ENCODE measurements at regions not wholly inside any gene's neighbourhood (a gene's known extent, or its start where the extent isn't known, plus 50 kb on each side); places are given as distances from the start of the nearest gene placed in this dataset.

- dilution Hi-C loops (cut with HindIII; ENCODE audit: low sequenced_read_pairs, unreplicated experiment) (no loop called here), intact Hi-C loops (cut with micrococcal nuclease) (no loop called here)
- POLR2A ChIA-PET (ENCODE audit: unreplicated experiment), result no interaction called here
These were observed 109.2 kb upstream of the FUT8 start for GRCh38 chr14:65303190-65303898.

More at GRCh38 chr14:65303190-65303898, 109.2 kb upstream of the FUT8 start:
- TF ChIP-seq USF2 (IDR thresholded peaks at IDR 0.05; ENCODE audit: low read depth, low read length), result no peak
- no peak for TF ChIP-seq FOS (IDR thresholded peaks at IDR 0.05; ENCODE audit: low read depth, low read length)
- no peak for TF ChIP-seq BHLHE40 (IDR thresholded peaks at IDR 0.05; ENCODE audit: low read depth, low read length)
- TF ChIP-seq MAFK (IDR thresholded peaks at IDR 0.05; ENCODE audit: low read depth, low read length), result no peak
- no peak for TF ChIP-seq SMC3 (IDR thresholded peaks at IDR 0.05; ENCODE audit: low read depth, low read length)
- no peak for TF ChIP-seq RCOR1 (IDR thresholded peaks at IDR 0.05; ENCODE audit: insufficient replicate concordance, low read length)
- no peaks in the 10 kb centered on the region for H4K20me1 ChIP-seq (ENCODE audit: insufficient read depth, low read length)
- H3K9ac ChIP-seq (ENCODE audit: low read depth, low read length), result no peak overlapping the region
- H2BK15ac ChIP-seq (ENCODE audit: low read depth, low read length), result no peak overlapping the region
- H2AK5ac ChIP-seq (ENCODE audit: low read depth, low read length), result no peak overlapping the region
- peak overlapping the region; percentile 78; the same call in 1 of the 2 replicates for H3K4ac ChIP-seq (ENCODE audit: low read depth, low read length)
- no peaks in the 10 kb centered on the region for H3K9me1 ChIP-seq (ENCODE audit: insufficient read depth, low read length)
- H4K5ac ChIP-seq (ENCODE audit: low read depth, low read length), result no peak overlapping the region
- H2AK9ac ChIP-seq (replicated peaks; ENCODE audit: low read depth, low read length, poor library complexity), result no peak overlapping the region
- H2BK5ac ChIP-seq (ENCODE audit: low read depth, low read length, poor library complexity, severe bottlenecking), result no peak overlapping the region
- no peak overlapping the region for H3K4me3 ChIP-seq (ENCODE audit: insufficient read depth, low read depth, low read length)
- H3K4me2 ChIP-seq (ENCODE audit: low read depth, low read length), result no peak overlapping the region
- peak overlapping the region; percentile 8; the same call in 1 of the 2 replicates for H2BK20ac ChIP-seq (ENCODE audit: low read depth, low read length)
- H4K91ac ChIP-seq (ENCODE audit: insufficient read depth, low read depth, low read length), result no peak overlapping the region
- ATAC-seq (ENCODE audit: low read depth) (peak; percentile 70), DNase-seq (peak; percentile 37)
- no peak overlapping the region for H3K27ac ChIP-seq (ENCODE audit: insufficient read depth, low read length)
- peak overlapping the region; percentile 78 for H2AFZ ChIP-seq (replicated peaks; ENCODE audit: low read length, poor library complexity)
- H3K56ac ChIP-seq (ENCODE audit: extremely low read depth, insufficient read depth, low read length), result no peak overlapping the region
- no TSS peak for BruUV-seq (replicated peaks)
- H2BK120ac ChIP-seq (ENCODE audit: low read depth, low read length), result peak overlapping the region; percentile 42; the same call in 1 of the 2 replicates
- no peaks in the 10 kb centered on the region for H3K36me3 ChIP-seq (ENCODE audit: control insufficient read depth, insufficient read depth, low read length)
- no peaks in the 10 kb centered on the region for H3K79me1 ChIP-seq (ENCODE audit: low read depth in 1 of 2, low read length in 2 of 2)
- no peaks in the 10 kb centered on the region for H3K27me3 ChIP-seq (ENCODE audit: control insufficient read depth, insufficient read depth, low read length)
- H3K4me1 ChIP-seq (ENCODE audit: control insufficient read depth, insufficient read depth, low read length), result peaks cover 3% of the 10 kb centered on the region; the same call in 1 of the 2 replicates
- no peaks in the 10 kb centered on the region for H3K9me3 ChIP-seq (ENCODE audit: control insufficient read depth, insufficient read depth, low read length)
- CTCF ChIA-PET, result no interaction called here
- H3K18ac ChIP-seq (ENCODE audit: low read depth, low read length), result no peak overlapping the region
- 30% methylated on average over 2 of the region's 8 CpGs; no CpG with 5 or more reads in 1 of the 2 experiments for WGBS, 2 experiments (ENCODE audit: extremely low coverage in 2 of 2, insufficient read length in 1 of 2)
- H3K14ac ChIP-seq (replicated peaks; ENCODE audit: low read depth, low read length), result peak overlapping the region; percentile 88
- in situ Hi-C loops (cut with MboI; ENCODE audit: low sequenced_read_pairs), result no loop called here
- H4K8ac ChIP-seq (ENCODE audit: low read depth in 2 of 2, low read length in 2 of 2), result no peak overlapping the region
- H3K23ac ChIP-seq (ENCODE audit: low read depth, low read length), result 0 out of 2 replicates have a peak overlapping the region, but pooled peaks have one; percentile 45

Data from IMR-90 (cell line).